Natural killer cell (primary cell): ENCODE measurements at regions not wholly inside any gene's neighbourhood (a gene's known extent, or its start where the extent isn't known, plus 50 kb on each side); places are given as distances from the start of the nearest gene placed in this dataset.

Experiments used
- ATAC-seq, 3 donors: fragments of 150-1000 bp in 2 of 3; fragments of 200-7000 bp in 1 of 3; cut with Tn5 transposase; 1 replicate in 1 of 3; 2 replicates in 2 of 3; pipeline ENCODE4 v1.10.0; 2021; ENCODE audit warnings: mild to moderate bottlenecking in 2 of 3, moderate library complexity in 2 of 3
- DNase-seq, 2 donors: peaks; one replicate each; pipeline versions ENCODE4 v3.0.0 to v3.0.0-alpha.2; 2013 to 2021; ENCODE audit warnings: mixed read lengths in 1 of 2
- H3K27ac ChIP-seq: one replicate; pipeline ENCODE4 v1.5.1; 2013; ENCODE audit warnings: mild to moderate bottlenecking, low read length
- H3K27me3 ChIP-seq: one replicate; pipeline ENCODE4 v1.6.1; 2013; ENCODE audit warnings: low read length; ENCODE audit not compliant: control insufficient read depth, insufficient read depth
- H3K36me3 ChIP-seq: one replicate; pipeline ENCODE4 v1.6.1; 2013; ENCODE audit warnings: low read length; ENCODE audit not compliant: control insufficient read depth, insufficient read depth
- H3K4me1 ChIP-seq: one replicate; pipeline ENCODE4 v1.6.1; 2013; ENCODE audit warnings: low read length; ENCODE audit not compliant: control insufficient read depth, insufficient read depth
- H3K4me3 ChIP-seq: one replicate; pipeline ENCODE4 v1.5.1; 2013; ENCODE audit warnings: low read length
- H3K9me3 ChIP-seq: one replicate; pipeline ENCODE4 v1.6.1; 2013; ENCODE audit warnings: low read length; ENCODE audit not compliant: control insufficient read depth, insufficient read depth
- H3K27ac Mint-ChIP-seq, 2 donors: one replicate each; pipeline ENCODE4 v1.8.0; 2022; ENCODE audit warnings: mild to moderate bottlenecking in 2 of 2, mixed read lengths in 2 of 2, moderate library complexity in 1 of 2
- H3K27me3 Mint-ChIP-seq, 2 donors: one replicate each; pipeline ENCODE4 v1.8.0; 2022; ENCODE audit warnings: low read depth in 2 of 2, mixed read lengths in 2 of 2
- H3K36me3 Mint-ChIP-seq: one replicate; pipeline ENCODE4 v1.8.0; 2022; ENCODE audit warnings: mixed read lengths
- H3K4me1 Mint-ChIP-seq, 2 donors: one replicate each; pipeline ENCODE4 v1.8.0; 2022; ENCODE audit warnings: mixed read lengths in 2 of 2
- H3K4me3 Mint-ChIP-seq: one replicate; pipeline ENCODE4 v1.8.0; 2022; ENCODE audit warnings: mild to moderate bottlenecking, moderate library complexity, mixed read lengths
- H3K9me3 Mint-ChIP-seq, 2 donors: one replicate each; pipeline ENCODE4 v1.8.0; 2022; ENCODE audit warnings: mixed read lengths in 2 of 2
- CTCF ChIP-seq: fragments of 200-600 bp; IDR thresholded peaks from one replicate; pipeline ENCODE4 v1.8.0; 2022; ENCODE audit warnings: antibody characterized with exemption
- WGBS: methylation state at CpG from one replicate; pipeline ENCODE4 v1.1.7; 2013; ENCODE audit warnings: missing lambda C conversion rate; ENCODE audit not compliant: insufficient coverage; 5-methylcytosine and 5-hydroxymethylcytosine counted together
- intact Hi-C: fragments of 100-400 bp; cut with micrococcal nuclease; formaldehyde crosslinking; loops from one replicate; pipeline ENCODE4 v1.14.2; 2022

- Histone ChIP-seq H3K4me3 (no peak overlapping the region), H3K36me3 (no peaks in the 10 kb centered on the region), H3K9me3 (no peaks in the 10 kb centered on the region), H3K4me1 (no peaks in the 10 kb centered on the region), H3K27me3 (no peaks in the 10 kb centered on the region), H3K27ac (no peak overlapping the region)
- Mint-ChIP-seq H3K36me3 (no peaks in the 10 kb centered on the region), H3K27ac (no peak overlapping the region), H3K27me3 (no peaks in the 10 kb centered on the region), H3K9me3 (no peaks in the 10 kb centered on the region), H3K4me3 (no peak overlapping the region), H3K4me1 (no peaks in the 10 kb centered on the region)
- no peak for DNase-seq
- intact Hi-C loops: no loop called here
- 75% methylated on average over 3 of the region's 3 CpGs for WGBS
- no peak for TF ChIP-seq CTCF
- no peak for ATAC-seq
These were observed 81.0 kb upstream of the CACUL1 start for GRCh38 chr10:118835682-118836326.

- no peak overlapping the region for H3K27ac ChIP-seq
- Mint-ChIP-seq H3K4me1 (no peaks in the 10 kb centered on the region), H3K4me3 (no peak overlapping the region), H3K9me3 (no peaks in the 10 kb centered on the region), H3K27me3 (no peaks in the 10 kb centered on the region), H3K27ac (no peak overlapping the region), H3K36me3 (no peaks in the 10 kb centered on the region)
- H3K4me3 ChIP-seq: no peak overlapping the region
- ATAC-seq (no peak), DNase-seq (no peak)
- intact Hi-C loops: no loop called here
- TF ChIP-seq CTCF: no peak
- no peaks in the 10 kb centered on the region for H3K4me1 ChIP-seq
- WGBS: 94% methylated on average over 3 of the region's 4 CpGs
- no peaks in the 10 kb centered on the region for H3K27me3 ChIP-seq
- no peaks in the 10 kb centered on the region for H3K9me3 ChIP-seq
- no peaks in the 10 kb centered on the region for H3K36me3 ChIP-seq
These were observed 83.6 kb upstream of the CACUL1 start for GRCh38 chr10:118838364-118838763.

GRCh38 chr10:118839348-118839747 is 84.6 kb upstream of the CACUL1 start:
- H3K27me3 Mint-ChIP-seq: no peaks in the 10 kb centered on the region
- H3K36me3 Mint-ChIP-seq: no peaks in the 10 kb centered on the region
- H3K27ac Mint-ChIP-seq: no peak overlapping the region
- Histone ChIP-seq H3K9me3 (no peaks in the 10 kb centered on the region), H3K4me3 (no peak overlapping the region), H3K27me3 (no peaks in the 10 kb centered on the region), H3K27ac (no peak overlapping the region), H3K4me1 (no peaks in the 10 kb centered on the region), H3K36me3 (no peaks in the 10 kb centered on the region)
- WGBS: 86% methylated on average over 3 of the region's 3 CpGs
- DNase-seq (no peak), ATAC-seq (no peak)
- no peaks in the 10 kb centered on the region for H3K9me3 Mint-ChIP-seq
- no peaks in the 10 kb centered on the region for H3K4me1 Mint-ChIP-seq
- no peak overlapping the region for H3K4me3 Mint-ChIP-seq
- no peak for TF ChIP-seq CTCF
- intact Hi-C loops: no loop called here
